ENCODE measurements at regions not wholly inside any gene's neighbourhood (a gene's known extent, or its start where the extent isn't known, plus 50 kb on each side); places are given as distances from the start of the nearest gene placed in this dataset.
A peak's percentile ranks its signal among the peaks of the same experiment; 100 is the strongest.
"Not testable (repeated sequence)": the region's sequence is repeated elsewhere in the genome, so short reads cannot be mapped to it uniquely, and the experiment has no call there.

- ATAC-seq (no peak), DNase-seq (ENCODE audit: low spot score in 2 of 2) (no peak)
- Mint-ChIP-seq H3K9me3 (no peaks in the 10 kb centered on the region), H3K36me3 (no peaks in the 10 kb centered on the region), H3K4me3 (no peak overlapping the region), H3K27ac (no peak overlapping the region), H3K4me1 (no peaks in the 10 kb centered on the region)
These were observed 72.6 kb downstream of the ISX start for GRCh38 chr22:35138521-35138920.

- DNase-seq (ENCODE audit: low spot score in 2 of 2) (no peak), ATAC-seq (no peak)
- Mint-ChIP-seq H3K9me3 (no peaks in the 10 kb centered on the region), H3K4me1 (no peaks in the 10 kb centered on the region), H3K4me3 (no peak overlapping the region), H3K27ac (no peak overlapping the region), H3K36me3 (no peaks in the 10 kb centered on the region)
These were observed 75.2 kb downstream of the ISX start for GRCh38 chr22:35140879-35141745.

GRCh38 chr22:35148381-35148780, 82.4 kb downstream of the ISX start:
- no peaks in the 10 kb centered on the region for H3K36me3 Mint-ChIP-seq
- no peak overlapping the region for H3K27ac Mint-ChIP-seq
- ATAC-seq, result no peak
- no peaks in the 10 kb centered on the region for H3K9me3 Mint-ChIP-seq
- no peak for DNase-seq (ENCODE audit: low spot score in 2 of 2)
- no peak overlapping the region for H3K4me3 Mint-ChIP-seq
- H3K4me1 Mint-ChIP-seq, result peaks cover 7% of the 10 kb centered on the region

- peaks cover 7% of the 10 kb centered on the region for H3K4me1 Mint-ChIP-seq
- no peak for ATAC-seq
- H3K36me3 Mint-ChIP-seq, result no peaks in the 10 kb centered on the region
- H3K4me3 Mint-ChIP-seq, result no peak overlapping the region
- no peak for DNase-seq (ENCODE audit: low spot score in 2 of 2)
- H3K9me3 Mint-ChIP-seq, result no peaks in the 10 kb centered on the region
- no peak overlapping the region for H3K27ac Mint-ChIP-seq
These were observed 83.0 kb downstream of the ISX start for GRCh38 chr22:35148866-35149548.

- H3K9me3 Mint-ChIP-seq, result no peaks in the 10 kb centered on the region
- peak; percentile 53 to 84 for DNase-seq (ENCODE audit: low spot score in 2 of 2)
- peaks cover 7% of the 10 kb centered on the region for H3K4me1 Mint-ChIP-seq
- H3K27ac Mint-ChIP-seq, result no peak overlapping the region
- no peaks in the 10 kb centered on the region for H3K36me3 Mint-ChIP-seq
- peak; percentile 58 for ATAC-seq
- no peak overlapping the region for H3K4me3 Mint-ChIP-seq
These were observed 84.5 kb downstream of the ISX start for GRCh38 chr22:35150183-35151107.

- H3K4me1 Mint-ChIP-seq, result peaks cover 7% of the 10 kb centered on the region
- no peak overlapping the region for H3K27ac Mint-ChIP-seq
- H3K4me3 Mint-ChIP-seq, result no peak overlapping the region
- H3K9me3 Mint-ChIP-seq, result no peaks in the 10 kb centered on the region
- ATAC-seq (no peak), DNase-seq (ENCODE audit: low spot score in 2 of 2) (no peak)
- no peaks in the 10 kb centered on the region for H3K36me3 Mint-ChIP-seq
These were observed 86.4 kb downstream of the ISX start for GRCh38 chr22:35152316-35152715.

GRCh38 chr22:35154937-35155387, 89.0 kb downstream of the ISX start:
- Mint-ChIP-seq H3K27ac (no peak overlapping the region), H3K9me3 (no peaks in the 10 kb centered on the region), H3K4me3 (no peak overlapping the region), H3K36me3 (no peaks in the 10 kb centered on the region), H3K4me1 (peaks cover 7% of the 10 kb centered on the region)
- ATAC-seq (peak; percentile 55), DNase-seq (ENCODE audit: low spot score in 2 of 2) (peak in 1 of 2 donors; percentile 51)

- Mint-ChIP-seq H3K36me3 (no peaks in the 10 kb centered on the region), H3K9me3 (no peaks in the 10 kb centered on the region), H3K4me1 (peaks cover 4% of the 10 kb centered on the region), H3K4me3 (no peak overlapping the region), H3K27ac (no peak overlapping the region)
- ATAC-seq, result no peak
- no peak for DNase-seq (ENCODE audit: low spot score in 2 of 2)
These were observed 89.6 kb downstream of the ISX start for GRCh38 chr22:35155403-35156025.

GRCh38 chr22:35156945-35157344, 91.0 kb downstream of the ISX start:
- Mint-ChIP-seq H3K4me1 (no peaks in the 10 kb centered on the region), H3K9me3 (no peaks in the 10 kb centered on the region), H3K27ac (no peak overlapping the region), H3K36me3 (no peaks in the 10 kb centered on the region), H3K4me3 (no peak overlapping the region)
- DNase-seq (ENCODE audit: low spot score in 2 of 2) (no peak), ATAC-seq (no peak)

GRCh38 chr22:35158336-35158735, 92.4 kb downstream of the ISX start:
- ATAC-seq (no peak), DNase-seq (ENCODE audit: low spot score in 2 of 2) (no peak)
- Mint-ChIP-seq H3K36me3 (no peaks in the 10 kb centered on the region), H3K4me1 (no peaks in the 10 kb centered on the region), H3K4me3 (no peak overlapping the region), H3K27ac (no peak overlapping the region), H3K9me3 (no peaks in the 10 kb centered on the region)

- Mint-ChIP-seq H3K4me3 (no peak overlapping the region), H3K9me3 (no peaks in the 10 kb centered on the region), H3K27ac (no peak overlapping the region), H3K36me3 (no peaks in the 10 kb centered on the region), H3K4me1 (no peaks in the 10 kb centered on the region)
- no peak for DNase-seq (ENCODE audit: low spot score in 2 of 2)
- ATAC-seq, result no peak
These were observed 93.4 kb downstream of the ISX start for GRCh38 chr22:35159343-35159742.

GRCh38 chr22:35160268-35160667, 94.3 kb downstream of the ISX start:
- no peak overlapping the region for H3K27ac Mint-ChIP-seq
- no peaks in the 10 kb centered on the region for H3K36me3 Mint-ChIP-seq
- no peak for DNase-seq (ENCODE audit: low spot score in 2 of 2)
- ATAC-seq, result no peak
- no peaks in the 10 kb centered on the region for H3K9me3 Mint-ChIP-seq
- H3K4me1 Mint-ChIP-seq, result no peaks in the 10 kb centered on the region
- no peak overlapping the region for H3K4me3 Mint-ChIP-seq

- H3K36me3 Mint-ChIP-seq, H3K27ac Mint-ChIP-seq, H3K4me3 Mint-ChIP-seq, H3K4me1 Mint-ChIP-seq, H3K9me3 Mint-ChIP-seq, ATAC-seq: not testable (repeated sequence)
- DNase-seq (ENCODE audit: low spot score in 2 of 2), result peak in 1 of 2 donors; percentile 13
These were observed 91.4 kb upstream of the HMGXB4 start for GRCh38 chr22:35165896-35166295.

- Mint-ChIP-seq H3K4me3 (no peak overlapping the region), H3K27ac (no peak overlapping the region), H3K9me3 (no peaks in the 10 kb centered on the region), H3K4me1 (no peaks in the 10 kb centered on the region), H3K36me3 (no peaks in the 10 kb centered on the region)
- DNase-seq (ENCODE audit: low spot score in 2 of 2) (peak in 1 of 2 donors; percentile 34), ATAC-seq (no peak)
These were observed 86.3 kb upstream of the HMGXB4 start for GRCh38 chr22:35170716-35171697.
